Testis (tissue), 2 donors: ENCODE measurements at regions not wholly inside any gene's neighbourhood (a gene's known extent, or its start where the extent isn't known, plus 50 kb on each side); places are given as distances from the start of the nearest gene placed in this dataset.

ENCODE experiments used
- POLR2A ChIP-seq: fragments of 450-650 bp; IDR thresholded peaks from one replicate; pipeline ENCODE4 v1.6.1; 2017; ENCODE audit warnings: antibody characterized with exemption, mild to moderate bottlenecking, moderate library complexity
- TF ChIP-seq, protein P1 (sequence below), 3 experiments: fragments of 450-650 bp in 2 of 3; fragments of 200-600 bp in 1 of 3; sonication (generic) in 1 of 3; IDR thresholded peaks; one replicate each; pipeline ENCODE4 v1.5.1; 2016 to 2019; ENCODE audit warnings: antibody characterized with exemption in 3 of 3, mild to moderate bottlenecking in 2 of 3, moderate library complexity in 1 of 3

DNA sequence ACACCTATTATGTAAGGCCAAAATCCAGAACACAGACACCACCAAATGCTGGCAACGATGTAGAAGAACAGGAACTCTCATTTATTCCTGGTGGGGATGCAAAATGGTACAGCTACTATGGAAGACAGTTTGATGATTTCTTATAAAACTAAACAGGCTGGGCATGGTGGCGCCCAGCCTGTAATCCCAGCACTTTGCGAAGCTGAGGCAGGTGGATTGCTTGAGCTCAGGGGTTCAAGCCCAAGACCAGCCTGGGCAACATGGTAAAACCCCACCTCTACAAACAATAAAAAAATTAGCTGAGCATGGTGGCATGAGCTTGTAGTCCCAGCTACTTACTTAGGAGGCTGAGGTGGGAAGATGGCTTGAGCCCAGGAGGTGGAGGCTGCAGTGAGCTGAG is 98.3 kb downstream of the TUBA3C start:
- TF ChIP-seq, protein P1, sequence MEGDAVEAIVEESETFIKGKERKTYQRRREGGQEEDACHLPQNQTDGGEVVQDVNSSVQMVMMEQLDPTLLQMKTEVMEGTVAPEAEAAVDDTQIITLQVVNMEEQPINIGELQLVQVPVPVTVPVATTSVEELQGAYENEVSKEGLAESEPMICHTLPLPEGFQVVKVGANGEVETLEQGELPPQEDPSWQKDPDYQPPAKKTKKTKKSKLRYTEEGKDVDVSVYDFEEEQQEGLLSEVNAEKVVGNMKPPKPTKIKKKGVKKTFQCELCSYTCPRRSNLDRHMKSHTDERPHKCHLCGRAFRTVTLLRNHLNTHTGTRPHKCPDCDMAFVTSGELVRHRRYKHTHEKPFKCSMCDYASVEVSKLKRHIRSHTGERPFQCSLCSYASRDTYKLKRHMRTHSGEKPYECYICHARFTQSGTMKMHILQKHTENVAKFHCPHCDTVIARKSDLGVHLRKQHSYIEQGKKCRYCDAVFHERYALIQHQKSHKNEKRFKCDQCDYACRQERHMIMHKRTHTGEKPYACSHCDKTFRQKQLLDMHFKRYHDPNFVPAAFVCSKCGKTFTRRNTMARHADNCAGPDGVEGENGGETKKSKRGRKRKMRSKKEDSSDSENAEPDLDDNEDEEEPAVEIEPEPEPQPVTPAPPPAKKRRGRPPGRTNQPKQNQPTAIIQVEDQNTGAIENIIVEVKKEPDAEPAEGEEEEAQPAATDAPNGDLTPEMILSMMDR (IDR thresholded peaks at IDR 0.05), result no peak
- no peak for TF ChIP-seq POLR2A
